Right lobe of liver (tissue), 4 donors: ENCODE measurements at regions not wholly inside any gene's neighbourhood (a gene's known extent, or its start where the extent isn't known, plus 50 kb on each side); places are given as distances from the start of the nearest gene placed in this dataset.

Experiments
- CTCF ChIP-seq, 4 donors: fragments of 200-600 bp in 3 of 4; fragments of 450-650 bp in 1 of 4; IDR thresholded peaks; one replicate each; pipeline versions ENCODE4 v1.5.1 to v1.8.0; 2016 to 2022; ENCODE audit warnings: antibody characterized with exemption in 4 of 4, mild to moderate bottlenecking in 2 of 4
- POLR2A ChIP-seq: fragments of 450-650 bp; IDR thresholded peaks from one replicate; pipeline ENCODE4 v1.6.1; 2017; ENCODE audit warnings: antibody characterized with exemption, mild to moderate bottlenecking
- donor health status: DM: no; HTN: no; CAD: no.
- donor health status: DM: no; HTN: no; CAD: no.
- donor health status: DM: no; HTN: yes; CAD: no.

- TF ChIP-seq CTCF (IDR thresholded peaks at IDR 0.05) (no peak), POLR2A (no peak)
Measured at GRCh38 chr7:50920031-50920635, 137.4 kb upstream of the GRB10 start.
